BE2C (cell line): ENCODE measurements at regions not wholly inside any gene's neighbourhood (a gene's known extent, or its start where the extent isn't known, plus 50 kb on each side); places are given as distances from the start of the nearest gene placed in this dataset.
"Not testable (repeated sequence)": the region's sequence is repeated elsewhere in the genome, so short reads cannot be mapped to it uniquely, and the experiment has no call there.

Source experiments
- DNase-seq: peaks from one replicate; pipeline ENCODE4 v3.0.0-alpha.2; 2020
- H3K27me3 ChIP-seq: fragments of 250-450 bp; sonication (Bioruptor Pico); 2 replicates; pipeline ENCODE4 v1.5.1; 2020; ENCODE audit warnings: mild to moderate bottlenecking
- H3K36me3 ChIP-seq: fragments of 250-450 bp; sonication (Bioruptor Pico); 2 replicates; pipeline ENCODE4 v1.5.1; 2020; ENCODE audit warnings: mild to moderate bottlenecking
- H3K4me1 ChIP-seq: fragments of 250-450 bp; sonication (Bioruptor Pico); 2 replicates; pipeline ENCODE4 v1.5.1; 2020
- H3K4me3 ChIP-seq: 2 replicates; pipeline ENCODE4 v1.5.1; 2011; ENCODE audit warnings: low read depth, low read length
- H3K9me3 ChIP-seq: fragments of 250-450 bp; sonication (Bioruptor Pico); 2 replicates; pipeline ENCODE4 v1.5.1; 2020
- CTCF ChIP-seq: IDR thresholded peaks from 2 replicates; pipeline ENCODE4 v1.5.1; 2012; ENCODE audit warnings: mild to moderate bottlenecking, low read depth, low read length

DNA sequence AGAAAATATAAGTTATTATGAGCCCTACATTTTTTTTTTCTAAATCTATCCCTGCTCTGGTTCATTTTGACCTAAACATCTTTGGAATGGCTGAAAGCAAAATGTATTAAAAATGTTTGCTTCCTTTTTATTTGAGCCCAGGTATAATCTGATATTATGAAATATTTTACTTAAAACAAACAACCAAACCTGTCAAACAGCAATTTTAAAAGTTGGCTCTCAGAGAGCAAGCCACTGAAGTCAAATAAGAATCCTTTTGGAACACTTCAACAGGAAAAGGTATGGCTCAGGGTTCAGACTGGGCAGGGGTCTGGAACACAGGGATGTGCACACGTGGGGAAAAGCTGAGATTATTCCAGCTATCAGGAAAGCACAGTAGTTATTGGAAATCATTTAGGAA is 782.9 kb downstream of the CCSER2 start:
- no peak for TF ChIP-seq CTCF
- no peaks in the 10 kb centered on the region for H3K4me1 ChIP-seq
- DNase-seq, result no peak
- H3K27me3 ChIP-seq, result peaks cover 18% of the 10 kb centered on the region
- no peaks in the 10 kb centered on the region for H3K36me3 ChIP-seq
- H3K4me3 ChIP-seq, result no peak overlapping the region
- no peaks in the 10 kb centered on the region for H3K9me3 ChIP-seq

- H3K4me1 ChIP-seq, result no peaks in the 10 kb centered on the region
- H3K27me3 ChIP-seq, result no peaks in the 10 kb centered on the region
- no peaks in the 10 kb centered on the region for H3K9me3 ChIP-seq
- TF ChIP-seq CTCF, result no peak
- H3K36me3 ChIP-seq, result no peaks in the 10 kb centered on the region
- peak; percentile 59 for DNase-seq
- no peak overlapping the region for H3K4me3 ChIP-seq
Observed at GRCh38 chr10:85124603-85125051, 796.2 kb downstream of the CCSER2 start.

DNA sequence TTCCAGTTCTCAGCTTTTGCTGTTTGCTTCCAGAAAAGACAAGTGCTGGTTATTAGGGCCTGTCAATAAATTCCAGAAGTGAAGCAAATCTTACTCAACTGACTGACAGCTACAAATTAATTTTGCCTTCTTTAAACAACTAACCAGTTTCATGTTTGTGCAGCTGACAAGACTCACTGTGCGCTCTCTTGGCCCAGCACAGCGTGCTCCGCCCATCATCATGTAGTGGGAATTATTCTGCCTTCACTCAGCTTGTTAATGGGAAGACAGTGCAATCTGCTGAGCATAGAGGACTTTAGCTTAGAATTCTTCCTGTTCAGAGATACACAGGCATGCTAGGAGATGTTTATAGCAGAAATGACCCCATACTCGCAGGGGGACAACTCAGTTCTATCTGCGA is 808.9 kb downstream of the CCSER2 start:
- H3K4me3 ChIP-seq, result no peak overlapping the region

GRCh38 chr10:85138046-85138445 is 809.7 kb downstream of the CCSER2 start:
- H3K27me3 ChIP-seq, result no peaks in the 10 kb centered on the region
- DNase-seq, result no peak
- no peak for TF ChIP-seq CTCF
- no peaks in the 10 kb centered on the region for H3K36me3 ChIP-seq
- no peak overlapping the region for H3K4me3 ChIP-seq
- H3K4me1 ChIP-seq, result no peaks in the 10 kb centered on the region
- H3K9me3 ChIP-seq, result no peaks in the 10 kb centered on the region

More for the DNA sequence above, 808.9 kb downstream of the CCSER2 start:
- Histone ChIP-seq H3K4me1 (no peaks in the 10 kb centered on the region), H3K9me3 (no peaks in the 10 kb centered on the region), H3K27me3 (no peaks in the 10 kb centered on the region), H3K36me3 (no peaks in the 10 kb centered on the region)
- TF ChIP-seq CTCF, result no peak
- no peak for DNase-seq

DNA sequence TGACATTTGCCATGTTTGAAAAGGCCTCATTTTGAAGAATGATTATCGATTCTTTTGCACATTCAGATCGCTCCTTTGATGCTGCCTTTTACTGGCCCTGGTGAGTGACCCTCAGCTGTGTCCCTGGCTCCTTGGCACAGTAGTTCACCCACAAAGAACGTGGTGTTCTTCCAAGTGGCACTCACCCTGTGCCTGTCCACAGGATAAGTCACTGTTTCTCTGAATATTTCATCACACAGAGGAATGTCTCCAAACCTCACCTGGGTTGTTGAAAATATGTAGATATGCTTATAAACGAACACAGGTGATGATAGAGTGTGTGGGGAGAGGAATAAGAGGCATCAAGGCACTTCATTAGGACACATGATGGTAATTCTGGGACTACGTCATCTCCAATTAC is 810.7 kb downstream of the CCSER2 start:
- Histone ChIP-seq H3K4me3 (no peak overlapping the region), H3K27me3 (no peaks in the 10 kb centered on the region), H3K36me3 (no peaks in the 10 kb centered on the region), H3K9me3 (no peaks in the 10 kb centered on the region), H3K4me1 (no peaks in the 10 kb centered on the region)
- TF ChIP-seq CTCF, result no peak
- no peak for DNase-seq

GRCh38 chr10:85141520-85141919 is 813.1 kb downstream of the CCSER2 start:
- not testable (repeated sequence) for H3K9me3 ChIP-seq, H3K4me1 ChIP-seq, H3K4me3 ChIP-seq, H3K27me3 ChIP-seq, DNase-seq, H3K36me3 ChIP-seq

DNA sequence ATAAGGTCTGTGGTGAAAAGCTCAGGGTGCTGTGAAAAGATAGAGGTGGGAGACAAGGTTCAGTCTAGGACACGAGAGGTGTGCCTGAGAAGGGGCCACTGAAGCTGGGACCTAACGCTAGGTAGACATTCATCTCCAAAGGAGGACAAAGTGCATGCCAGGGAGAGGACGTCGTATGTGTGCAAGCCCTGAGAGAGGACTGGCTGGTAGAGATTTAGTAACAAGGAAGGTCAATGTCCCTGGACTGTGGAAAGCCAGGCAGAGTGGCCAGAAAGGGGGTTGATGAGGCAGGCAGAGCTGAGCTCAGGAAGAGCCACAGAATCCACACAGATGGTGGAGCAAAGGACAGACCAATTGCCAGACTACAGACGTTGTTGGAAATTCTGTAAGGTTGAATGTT is 817.6 kb downstream of the CCSER2 start:
- no peaks in the 10 kb centered on the region for H3K4me1 ChIP-seq
- DNase-seq, result no peak
- H3K36me3 ChIP-seq, result no peaks in the 10 kb centered on the region
- H3K27me3 ChIP-seq, result peaks cover 4% of the 10 kb centered on the region; the same call in 1 of the 2 replicates
- H3K4me3 ChIP-seq, result no peak overlapping the region
- no peaks in the 10 kb centered on the region for H3K9me3 ChIP-seq
- TF ChIP-seq CTCF, result no peak
